ENCODE measurements at regions not wholly inside any gene's neighbourhood (a gene's known extent, or its start where the extent isn't known, plus 50 kb on each side); places are given as distances from the start of the nearest gene placed in this dataset.
"Not testable (repeated sequence)": the region's sequence is repeated elsewhere in the genome, so short reads cannot be mapped to it uniquely, and the experiment has no call there.

GRCh38 chr13:110046811-110047210 lies 260.1 kb downstream of the COL4A1 start:
- DNase-seq (ENCODE audit: low spot score): no peak
- intact Hi-C loops (cut with DNase I): loop anchor here (5.0 kb wide), 1 partner anchor 60 kb away; no protein-coding TSS in a partner anchor

DNA sequence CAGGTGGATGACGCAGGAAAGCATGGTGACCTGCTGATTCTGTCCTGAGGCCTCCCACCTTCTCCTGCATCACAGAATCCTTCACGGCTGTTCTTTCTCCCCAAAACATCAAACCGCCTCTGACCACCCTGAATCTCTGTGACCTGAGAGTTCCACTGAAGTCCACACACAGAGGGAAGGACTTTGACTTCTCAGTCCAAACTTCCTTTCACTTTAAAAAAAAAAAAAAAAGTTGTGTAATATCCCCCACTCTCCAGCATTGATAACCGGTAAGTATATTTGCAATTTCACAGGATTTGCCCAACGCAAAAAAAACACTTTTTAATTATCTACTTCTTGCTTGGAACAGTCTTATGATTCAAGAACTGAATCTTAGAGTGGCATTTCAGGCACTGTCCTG lies 259.5 kb upstream of the IRS2 start:
- no peak for DNase-seq (ENCODE audit: low spot score)
- intact Hi-C loops (cut with DNase I): loop anchor here (5.0 kb wide), 1 partner anchor 61 kb away; no protein-coding TSS in a partner anchor

GRCh38 chr13:110045202-110045601 lies 258.8 kb upstream of the IRS2 start:
- intact Hi-C loops (cut with DNase I): loop anchor here (5.0 kb wide), 1 partner anchor 62 kb away; no protein-coding TSS in a partner anchor
- DNase-seq (ENCODE audit: low spot score): no peak

- no peak for DNase-seq (ENCODE audit: low spot score)
- intact Hi-C loops (cut with DNase I): loop anchor here (5.0 kb wide), 1 partner anchor 63 kb away; no protein-coding TSS in a partner anchor
These were observed 258.2 kb upstream of the IRS2 start for GRCh38 chr13:110044551-110045111.

GRCh38 chr13:110042253-110042950 lies 256.0 kb upstream of the IRS2 start:
- intact Hi-C loops (cut with DNase I): no loop called here
- no peak for DNase-seq (ENCODE audit: low spot score)

DNA sequence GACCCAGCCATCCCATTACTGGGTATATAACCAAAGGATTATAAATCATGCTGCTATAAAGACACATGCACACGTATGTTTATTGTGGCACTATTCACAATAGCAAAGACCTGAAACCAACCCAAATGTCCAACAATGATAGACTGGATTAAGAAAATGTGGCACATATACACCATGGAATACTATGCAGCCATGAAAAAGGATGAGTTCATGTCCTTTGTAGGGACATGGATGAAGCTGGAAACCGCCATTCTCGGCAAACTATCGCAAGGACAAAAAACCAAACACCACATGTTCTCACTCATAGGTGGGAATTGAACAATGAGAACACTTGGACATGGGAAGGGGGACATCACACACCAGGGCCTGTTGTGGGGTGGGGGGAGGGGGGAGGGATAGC lies 255.3 kb upstream of the IRS2 start:
- DNase-seq (ENCODE audit: low spot score); intact Hi-C loops (cut with DNase I): not testable (repeated sequence)

- intact Hi-C loops (cut with DNase I): no loop called here
- DNase-seq (ENCODE audit: low spot score): no peak
These were observed 251.7 kb upstream of the IRS2 start for GRCh38 chr13:110037925-110038573.

- intact Hi-C loops (cut with DNase I): no loop called here
These were observed 249.7 kb upstream of the IRS2 start for GRCh38 chr13:110036060-110036459.

DNA sequence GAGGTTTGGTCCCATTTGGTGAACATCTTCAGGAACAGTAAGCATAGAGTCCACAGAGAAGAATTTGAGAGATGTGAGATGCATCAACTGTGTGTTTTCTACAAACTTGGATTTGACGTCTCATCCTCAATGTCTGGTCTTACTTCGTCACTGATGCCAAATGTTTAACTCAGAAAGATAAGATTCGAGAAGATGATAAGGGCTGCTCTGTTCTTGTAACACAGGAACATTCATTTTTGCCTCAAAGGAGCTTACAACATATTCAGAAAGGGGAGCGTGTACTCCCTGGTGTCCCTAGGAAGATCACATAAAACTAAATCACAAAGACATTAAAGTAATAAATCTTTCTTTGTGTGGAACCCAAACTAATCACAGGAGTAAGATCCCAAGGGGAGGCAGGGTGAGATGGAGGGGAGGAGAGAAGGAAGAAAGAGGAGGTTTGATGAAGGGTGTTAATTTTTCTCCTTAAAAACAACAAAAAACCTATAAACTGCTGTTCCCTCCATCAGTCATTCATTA lies 247.7 kb upstream of the IRS2 start:
- no peak for DNase-seq (ENCODE audit: low spot score)
- intact Hi-C loops (cut with DNase I): no loop called here

More at GRCh38 chr13:110036060-110036459, 249.7 kb upstream of the IRS2 start:
- no peak for DNase-seq (ENCODE audit: low spot score)

DNA sequence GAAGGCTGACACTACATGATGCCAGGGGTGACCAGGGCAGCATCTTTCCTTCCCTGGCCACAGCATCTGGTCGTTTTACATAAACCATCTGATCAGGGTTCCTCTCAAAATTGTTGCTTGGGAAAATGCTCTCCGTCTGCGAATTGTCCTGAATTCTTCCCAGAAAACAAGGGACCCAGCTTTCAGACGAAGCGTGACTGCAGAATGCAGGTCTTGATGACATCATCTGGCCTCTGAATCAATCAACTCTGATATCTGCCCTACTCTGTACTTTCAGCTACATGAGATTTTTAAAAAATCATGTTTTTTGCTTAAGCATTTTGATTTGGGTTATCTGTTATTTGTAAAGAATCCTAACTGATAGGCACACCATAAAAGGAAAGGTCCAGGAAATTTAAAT lies 246.6 kb upstream of the IRS2 start:
- intact Hi-C loops (cut with DNase I): no loop called here
- no peak for DNase-seq (ENCODE audit: low spot score)

DNA sequence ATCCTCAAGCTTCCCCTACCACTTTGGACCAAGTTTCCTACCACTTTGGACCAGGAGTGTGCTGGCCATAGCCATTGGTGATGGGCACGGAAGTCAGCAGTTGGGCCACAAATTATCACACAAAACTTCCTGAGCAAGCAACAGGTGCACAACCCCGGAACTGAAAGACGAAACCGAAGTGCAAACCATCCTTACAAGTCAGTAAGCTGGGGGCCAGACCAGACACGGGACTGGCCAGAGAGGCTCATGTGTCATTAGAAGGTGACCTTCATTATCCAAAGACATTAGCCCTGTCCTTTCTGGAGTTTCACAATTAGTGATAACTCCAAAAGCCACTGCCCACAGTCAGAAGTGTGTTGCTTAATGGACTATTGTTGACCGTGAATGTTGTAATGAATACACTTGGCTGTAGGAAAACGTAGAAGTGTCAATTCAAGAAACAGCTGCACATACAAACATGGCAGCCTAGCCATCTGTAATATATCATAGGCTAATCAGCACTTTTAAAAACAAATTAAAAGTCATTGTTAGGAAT lies 244.1 kb upstream of the IRS2 start:
- intact Hi-C loops (cut with DNase I): no loop called here
- DNase-seq (ENCODE audit: low spot score): no peak

- intact Hi-C loops (cut with DNase I): loop anchor here (10.0 kb wide), 1 partner anchor 154 kb away; no protein-coding TSS in a partner anchor
- DNase-seq (ENCODE audit: low spot score): no peak
These were observed 242.6 kb upstream of the IRS2 start for GRCh38 chr13:110028838-110029621.

DNA sequence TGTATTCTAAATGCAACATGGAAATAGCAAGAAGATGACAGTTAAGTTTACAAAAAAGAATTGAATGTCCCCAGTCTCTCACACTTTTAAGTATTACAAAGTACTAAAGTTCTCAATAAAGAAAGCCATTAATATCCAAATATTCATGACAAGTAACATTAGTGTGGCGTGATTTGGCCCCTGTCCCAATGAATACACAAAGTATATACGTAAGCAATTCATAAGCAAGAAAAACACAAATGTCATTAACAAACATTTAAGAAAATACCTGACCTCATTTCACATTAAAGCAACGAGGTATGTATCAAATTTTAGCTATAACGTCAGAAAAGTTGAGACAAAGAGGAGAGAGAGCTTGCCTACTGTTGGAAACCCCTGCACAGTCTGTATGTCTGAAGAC lies 241.9 kb upstream of the IRS2 start:
- no peak for DNase-seq (ENCODE audit: low spot score)
- intact Hi-C loops (cut with DNase I): loop anchor here (10.0 kb wide), 1 partner anchor 154 kb away; no protein-coding TSS in a partner anchor

GRCh38 chr13:110027470-110028240 lies 241.3 kb upstream of the IRS2 start:
- DNase-seq (ENCODE audit: low spot score): no peak
- intact Hi-C loops (cut with DNase I): loop anchor here (10.0 kb wide), 1 partner anchor 153 kb away; no protein-coding TSS in a partner anchor

GRCh38 chr13:110024645-110024980 lies 238.2 kb upstream of the IRS2 start:
- no peak for DNase-seq (ENCODE audit: low spot score)
- intact Hi-C loops (cut with DNase I): loop anchor here (5.0 to 10.0 kb wide), 3 partner anchors 83 to 237 kb away; partner anchors contain the start of gene IRS2

DNA sequence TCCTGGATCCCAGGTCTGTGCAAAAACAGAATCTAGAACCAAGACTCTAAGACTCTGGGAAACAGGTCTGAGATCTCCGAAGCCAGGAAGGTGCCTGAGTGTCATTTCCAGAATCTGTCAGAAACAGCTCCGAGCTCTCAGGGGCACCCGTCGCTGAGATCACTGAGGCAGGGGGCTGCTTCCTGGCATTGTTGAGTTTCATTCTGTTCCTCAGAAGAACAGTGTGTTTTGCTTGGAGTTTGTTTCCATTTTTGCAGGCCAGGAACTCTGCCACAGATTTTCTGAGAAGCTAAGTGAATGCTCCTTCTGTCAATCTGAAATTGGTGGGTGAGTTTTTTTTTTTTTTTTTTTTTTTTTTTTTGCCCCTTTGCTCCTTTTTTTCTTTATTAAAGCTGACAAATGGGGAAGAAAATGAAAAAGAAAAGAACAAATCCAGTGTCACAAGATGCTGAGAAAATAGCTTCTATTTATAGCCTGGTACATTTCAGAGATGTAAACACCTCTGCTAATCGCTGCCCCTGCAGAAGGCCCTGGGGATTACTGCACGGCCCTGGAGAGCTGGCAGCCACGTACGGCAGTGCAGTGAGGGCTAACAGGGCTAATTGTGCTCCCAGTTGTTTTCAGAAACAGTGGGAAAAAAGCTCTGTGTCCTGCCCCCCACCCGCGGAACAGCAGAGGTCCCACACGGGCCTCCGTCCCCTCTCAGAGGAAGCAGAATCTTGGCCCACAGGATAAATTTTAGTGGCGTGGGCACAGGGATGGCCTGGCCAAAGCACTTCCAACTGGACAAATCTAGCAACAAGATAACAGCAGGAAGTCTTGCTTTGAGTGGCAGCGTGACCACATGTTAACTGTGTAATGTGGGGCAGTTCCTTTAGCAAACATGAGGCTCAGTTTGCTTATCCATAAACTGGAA lies 237.6 kb upstream of the IRS2 start:
- DNase-seq (ENCODE audit: low spot score): no peak
- intact Hi-C loops (cut with DNase I): loop anchor here (5.0 to 10.0 kb wide), 3 partner anchors 83 to 237 kb away; partner anchors contain the start of gene IRS2

GRCh38 chr13:110018009-110018408 lies 231.6 kb upstream of the IRS2 start:
- intact Hi-C loops (cut with DNase I): no loop called here
- DNase-seq (ENCODE audit: low spot score): no peak

- no peak for DNase-seq (ENCODE audit: low spot score)
These were observed 231.0 kb upstream of the IRS2 start for GRCh38 chr13:110017379-110017778.

More at GRCh38 chr13:110017379-110017778, 231.0 kb upstream of the IRS2 start:
- intact Hi-C loops (cut with DNase I): no loop called here

All from cardiac septum (tissue), 1 donor.